PC-3 (cell line): ENCODE measurements at regions not wholly inside any gene's neighbourhood (a gene's known extent, or its start where the extent isn't known, plus 50 kb on each side); places are given as distances from the start of the nearest gene placed in this dataset.

Experiments used
- CTCF ChIP-seq: fragments of 300-600 bp; sonication (generic); conservative IDR thresholded peaks from 2 replicates; pipeline ENCODE4 v1.5.1; 2017; ENCODE audit warnings: antibody characterized with exemption, low read depth, mild to moderate bottlenecking, low read length
- EZH2phosphoT487 ChIP-seq: fragments of 300-600 bp; sonication (generic); IDR thresholded peaks from 2 replicates; pipeline ENCODE4 v1.6.1; 2018; ENCODE audit warnings: mild to moderate bottlenecking, antibody characterized with exemption, low read length, borderline replicate concordance

DNA sequence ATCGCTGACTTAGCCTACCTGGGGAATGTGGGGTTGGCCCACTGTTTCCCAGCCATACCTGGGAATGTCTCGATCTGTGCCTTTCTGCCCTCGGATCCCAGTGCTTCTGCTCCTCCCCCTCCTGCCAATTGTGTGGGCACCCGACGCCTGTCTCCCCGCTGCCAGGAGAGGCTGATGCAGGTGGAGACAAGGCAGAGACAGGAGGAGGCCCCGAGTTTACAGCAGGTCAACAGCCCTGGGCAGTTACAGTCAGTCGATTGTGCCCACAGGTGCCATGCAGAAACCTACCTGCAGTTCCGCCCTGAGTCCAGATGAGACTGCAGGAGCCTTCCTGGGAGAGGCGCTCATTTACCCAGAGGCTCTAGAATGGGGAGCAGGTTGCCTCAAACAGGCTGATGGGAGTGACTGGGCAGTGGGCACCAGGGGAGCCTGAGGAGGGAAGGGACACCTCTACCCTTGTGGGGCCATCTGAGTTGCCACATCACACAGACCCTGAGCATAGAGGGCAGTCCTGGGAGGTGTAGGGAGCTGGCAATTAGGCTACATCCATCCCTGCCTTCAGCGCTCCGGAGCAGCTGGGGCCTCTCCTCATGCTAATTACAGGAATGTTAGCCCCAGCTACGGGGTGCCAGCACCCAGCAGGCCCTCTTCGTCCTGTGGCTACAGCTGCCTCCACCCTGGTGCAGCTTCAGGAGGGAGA lies 300.1 kb downstream of the NDUFA10 start:
- TF ChIP-seq CTCF, result no peak
- no peak for TF ChIP-seq EZH2phosphoT487
